DND-41 (cell line): ENCODE measurements at regions not wholly inside any gene's neighbourhood (a gene's known extent, or its start where the extent isn't known, plus 50 kb on each side); places are given as distances from the start of the nearest gene placed in this dataset.

Experiments
- ATAC-seq: fragments of 200-7000 bp; cut with Tn5 transposase; 3 replicates; pipeline ENCODE4 v1.9.1; 2021; ENCODE audit warnings: low read depth; ENCODE audit not compliant: insufficient read depth
- DNase-seq: peaks from one replicate; pipeline ENCODE4 v3.0.0-alpha.2; 2020
- H2AFZ ChIP-seq: 2 replicates; pipeline ENCODE4 v1.6.0; 2012; ENCODE audit warnings: low read depth, low read length
- H3K27ac ChIP-seq: 2 replicates; pipeline ENCODE4 v1.5.1; 2012; ENCODE audit warnings: low read length, inconsistent platforms
- H3K27me3 ChIP-seq: fragments of 200-600 bp; sonication (generic); 2 replicates; pipeline ENCODE4 v1.6.0; 2012; ENCODE audit warnings: low read length, mild to moderate bottlenecking, inconsistent platforms; ENCODE audit not compliant: insufficient read depth, poor library complexity
- H3K36me3 ChIP-seq: 2 replicates; pipeline ENCODE4 v1.5.1; 2012; ENCODE audit warnings: low read length, inconsistent platforms; ENCODE audit not compliant: insufficient read depth
- H3K4me1 ChIP-seq: 2 replicates; pipeline ENCODE4 v1.5.1; 2012; ENCODE audit warnings: mild to moderate bottlenecking, low read length; ENCODE audit not compliant: insufficient read depth
- H3K4me2 ChIP-seq: 2 replicates; pipeline ENCODE4 v1.6.0; 2012; ENCODE audit warnings: mild to moderate bottlenecking, moderate library complexity, low read length, inconsistent platforms; ENCODE audit not compliant: insufficient read depth
- H3K4me3 ChIP-seq, 2 experiments: fragments of 200-600 bp in 1 of 2; shearing (Covaris generic) in 1 of 2; 2 replicates each; pipeline ENCODE4 v1.5.1; 2012 to 2016; ENCODE audit warnings: inconsistent platforms in 2 of 2, low read length in 2 of 2, mild to moderate bottlenecking in 2 of 2, low read depth in 1 of 2, moderate library complexity in 1 of 2
- H3K79me2 ChIP-seq: 2 replicates; pipeline ENCODE4 v1.6.0; 2012; ENCODE audit warnings: low read length, inconsistent platforms; ENCODE audit not compliant: insufficient read depth
- H3K9ac ChIP-seq: 2 replicates; pipeline ENCODE4 v1.6.0; 2012; ENCODE audit warnings: low read depth, mild to moderate bottlenecking, inconsistent platforms, low read length, moderate library complexity
- H3K9me3 ChIP-seq: 2 replicates; pipeline ENCODE4 v1.5.1; 2012; ENCODE audit warnings: low read length, moderate library complexity, mild to moderate bottlenecking, inconsistent platforms; ENCODE audit not compliant: insufficient read depth, severe bottlenecking
- H4K20me1 ChIP-seq: 2 replicates; pipeline ENCODE4 v1.6.0; 2012; ENCODE audit warnings: low read length; ENCODE audit not compliant: insufficient read depth
- CTCF ChIP-seq: IDR thresholded peaks from 2 replicates; pipeline ENCODE4 v1.5.1; 2012; ENCODE audit warnings: borderline replicate concordance, low read length, moderate library complexity, mild to moderate bottlenecking; ENCODE audit not compliant: poor library complexity, severe bottlenecking; ENCODE audit errors: extremely low read depth
- EZH2 ChIP-seq: IDR thresholded peaks from 3 replicates; pipeline ENCODE4 v1.6.1; 2012; ENCODE audit warnings: borderline replicate concordance, low read depth, mild to moderate bottlenecking, moderate library complexity, low read length, inconsistent platforms; ENCODE audit not compliant: severe bottlenecking

GRCh38 chr20:10972219-10972860 lies 298.5 kb upstream of the JAG1 start:
- H3K27me3 ChIP-seq: no peaks in the 10 kb centered on the region
- H2AFZ ChIP-seq: no peak overlapping the region
- no peaks in the 10 kb centered on the region for H4K20me1 ChIP-seq

GRCh38 chr20:10976051-10976450 lies 302.3 kb upstream of the JAG1 start:
- H3K4me3 ChIP-seq: no peak overlapping the region
- no peaks in the 10 kb centered on the region for H3K27me3 ChIP-seq

More at GRCh38 chr20:10972219-10972860, 298.5 kb upstream of the JAG1 start:
- Histone ChIP-seq H3K9ac (no peak overlapping the region), H3K9me3 (no peaks in the 10 kb centered on the region), H3K4me1 (no peaks in the 10 kb centered on the region), H3K4me2 (no peak overlapping the region), H3K27ac (no peak overlapping the region), H3K4me3 (no peak overlapping the region), H3K79me2 (no peaks in the 10 kb centered on the region), H3K36me3 (no peaks in the 10 kb centered on the region)
- DNase-seq: no peak
- no peak for ATAC-seq
- TF ChIP-seq CTCF (no peak), EZH2 (no peak)

GRCh38 chr20:10978019-10978702 lies 304.4 kb upstream of the JAG1 start:
- no peak for DNase-seq
- no peak overlapping the region for H3K9ac ChIP-seq
- H4K20me1 ChIP-seq: no peaks in the 10 kb centered on the region
- H3K4me2 ChIP-seq: no peak overlapping the region
- H3K27ac ChIP-seq: no peak overlapping the region
- no peaks in the 10 kb centered on the region for H3K79me2 ChIP-seq
- H2AFZ ChIP-seq: no peak overlapping the region
- ATAC-seq: no peak
- no peaks in the 10 kb centered on the region for H3K9me3 ChIP-seq
- no peak overlapping the region for H3K4me3 ChIP-seq
- no peaks in the 10 kb centered on the region for H3K27me3 ChIP-seq
- no peaks in the 10 kb centered on the region for H3K36me3 ChIP-seq
- TF ChIP-seq EZH2 (no peak), CTCF (no peak)
- no peaks in the 10 kb centered on the region for H3K4me1 ChIP-seq

More at GRCh38 chr20:10976051-10976450, 302.3 kb upstream of the JAG1 start:
- Histone ChIP-seq H3K79me2 (no peaks in the 10 kb centered on the region), H3K4me1 (no peaks in the 10 kb centered on the region), H3K36me3 (no peaks in the 10 kb centered on the region), H3K4me2 (no peak overlapping the region), H2AFZ (no peak overlapping the region), H4K20me1 (no peaks in the 10 kb centered on the region), H3K9ac (no peak overlapping the region), H3K27ac (no peak overlapping the region), H3K9me3 (no peaks in the 10 kb centered on the region)
- no peak for ATAC-seq
- no peak for TF ChIP-seq EZH2
- TF ChIP-seq CTCF: no peak
- no peak for DNase-seq
